UCSD-AML1 (cell line): ENCODE measurements at regions not wholly inside any gene's neighbourhood (a gene's known extent, or its start where the extent isn't known, plus 50 kb on each side); places are given as distances from the start of the nearest gene placed in this dataset.
"Not testable (repeated sequence)": the region's sequence is repeated elsewhere in the genome, so short reads cannot be mapped to it uniquely, and the experiment has no call there.

Experiments used
- DNase-seq: peaks from one replicate; lab custom pipeline; 2025; ENCODE audit not compliant: unreplicated experiment; lab: John Stamatoyannopoulos, UW

GRCh38 chr10:107984581-107984980 is 820.1 kb upstream of the SORCS1 start:
- DNase-seq = no peak

GRCh38 chr10:107984149-107984548 is 819.6 kb upstream of the SORCS1 start:
- DNase-seq = no peak

GRCh38 chr10:107978455-107978854 is 813.9 kb upstream of the SORCS1 start:
- DNase-seq = no peak

- DNase-seq = no peak
Observed at GRCh38 chr10:107971973-107972372, 807.5 kb upstream of the SORCS1 start.

GRCh38 chr10:107971411-107971810 is 806.9 kb upstream of the SORCS1 start:
- DNase-seq = no peak

GRCh38 chr10:107970512-107970911 is 806.0 kb upstream of the SORCS1 start:
- no peak for DNase-seq

GRCh38 chr10:107969936-107970335 is 805.4 kb upstream of the SORCS1 start:
- no peak for DNase-seq

GRCh38 chr10:107966826-107967225 is 802.3 kb upstream of the SORCS1 start:
- DNase-seq = no peak

GRCh38 chr10:107952649-107953556 is 788.4 kb upstream of the SORCS1 start:
- no peak for DNase-seq

- DNase-seq = not testable (repeated sequence)
Observed at GRCh38 chr10:107950411-107951062, 786.0 kb upstream of the SORCS1 start.

GRCh38 chr10:107942826-107943225 is 778.3 kb upstream of the SORCS1 start:
- no peak for DNase-seq

- DNase-seq = no peak
Observed at GRCh38 chr10:107933076-107933475, 768.6 kb upstream of the SORCS1 start.

- DNase-seq = no peak
Observed at GRCh38 chr10:107931808-107932207, 767.3 kb upstream of the SORCS1 start.

GRCh38 chr10:107930037-107930436 is 765.5 kb upstream of the SORCS1 start:
- no peak for DNase-seq

- DNase-seq = no peak
Observed at GRCh38 chr10:107924458-107924857, 760.0 kb upstream of the SORCS1 start.

GRCh38 chr10:107919626-107920235 is 755.2 kb upstream of the SORCS1 start:
- DNase-seq = no peak

GRCh38 chr10:107918171-107918570 is 753.7 kb upstream of the SORCS1 start:
- no peak for DNase-seq

- DNase-seq = no peak
Observed at GRCh38 chr10:107915215-107915610, 750.7 kb upstream of the SORCS1 start.

- no peak for DNase-seq
Observed at GRCh38 chr10:107914450-107915214, 750.1 kb upstream of the SORCS1 start.

- DNase-seq = no peak
Observed at GRCh38 chr10:107913317-107914294, 749.1 kb upstream of the SORCS1 start.
